ENCODE measurements at regions not wholly inside any gene's neighbourhood (a gene's known extent, or its start where the extent isn't known, plus 50 kb on each side); places are given as distances from the start of the nearest gene placed in this dataset.

DNA sequence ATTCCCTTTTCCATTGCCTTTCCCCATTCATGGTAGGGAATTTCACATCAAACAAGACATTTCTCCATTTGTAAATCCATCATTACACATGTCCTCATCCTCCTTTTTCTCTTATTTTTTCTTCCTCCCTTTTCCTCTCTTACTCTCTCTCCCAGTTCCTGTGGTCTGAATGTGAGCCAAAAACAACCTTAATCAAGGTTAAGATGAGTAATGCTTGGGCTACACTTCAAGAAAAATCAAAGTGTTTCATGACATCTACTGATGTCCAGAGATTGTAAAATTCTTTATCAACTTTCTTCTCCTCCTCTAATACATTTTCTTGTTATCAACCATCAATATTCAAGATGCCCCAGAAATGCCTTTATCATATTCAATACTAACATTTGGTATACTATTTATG, 172.5 kb upstream of the PRNP start:
- no peak for DNase-seq (ENCODE audit: low read depth)

DNA sequence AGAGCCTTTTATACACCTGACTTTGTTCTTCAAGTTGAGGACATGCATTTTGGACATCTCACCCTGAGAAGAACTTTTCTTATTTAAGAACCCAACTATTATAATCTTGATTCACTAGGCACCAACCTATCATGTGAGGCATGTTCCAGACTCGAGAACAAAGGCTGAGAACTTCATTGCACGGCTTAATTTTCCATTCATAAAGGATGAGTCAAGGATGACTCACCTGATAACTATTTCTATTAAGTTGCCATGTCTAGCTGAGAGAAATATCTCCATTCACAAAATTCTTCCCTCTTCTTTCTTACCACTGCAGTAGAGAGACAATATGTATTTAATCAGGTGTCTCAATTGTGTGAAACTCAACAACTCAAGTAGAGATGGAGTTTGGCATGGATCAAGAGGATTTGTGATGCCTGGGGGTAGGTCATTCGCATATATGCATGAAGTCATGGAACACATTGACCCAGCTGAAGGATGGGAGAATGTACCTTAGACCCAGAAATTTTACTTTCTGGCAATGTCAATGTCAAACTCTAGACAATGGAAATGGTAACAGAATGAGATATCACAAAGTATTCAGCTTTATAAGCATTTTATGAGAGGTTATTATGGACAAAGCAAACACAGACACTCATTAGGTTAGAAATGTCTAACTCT, 173.2 kb upstream of the PRNP start:
- no peak for DNase-seq (ENCODE audit: low read depth)

DNA sequence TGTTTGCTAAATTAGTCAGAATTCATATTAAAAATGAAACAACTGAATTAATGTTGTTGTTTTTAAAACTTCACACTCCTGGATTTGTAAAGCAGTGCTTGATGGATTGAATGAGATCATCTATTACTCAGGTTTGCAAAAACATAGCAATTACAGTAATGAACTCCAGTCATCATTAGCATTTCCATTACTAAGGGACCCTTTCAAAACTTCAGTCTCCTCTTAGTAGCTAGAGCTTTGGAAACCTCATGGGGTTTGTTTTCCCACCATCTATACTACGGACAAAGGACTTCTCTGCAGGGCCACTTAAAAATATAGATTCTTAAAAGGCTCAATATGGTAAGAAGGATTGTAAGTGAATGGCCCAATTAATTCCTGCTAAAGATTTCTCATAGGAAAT, 174.5 kb upstream of the PRNP start:
- DNase-seq (ENCODE audit: low read depth) = no peak

DNA sequence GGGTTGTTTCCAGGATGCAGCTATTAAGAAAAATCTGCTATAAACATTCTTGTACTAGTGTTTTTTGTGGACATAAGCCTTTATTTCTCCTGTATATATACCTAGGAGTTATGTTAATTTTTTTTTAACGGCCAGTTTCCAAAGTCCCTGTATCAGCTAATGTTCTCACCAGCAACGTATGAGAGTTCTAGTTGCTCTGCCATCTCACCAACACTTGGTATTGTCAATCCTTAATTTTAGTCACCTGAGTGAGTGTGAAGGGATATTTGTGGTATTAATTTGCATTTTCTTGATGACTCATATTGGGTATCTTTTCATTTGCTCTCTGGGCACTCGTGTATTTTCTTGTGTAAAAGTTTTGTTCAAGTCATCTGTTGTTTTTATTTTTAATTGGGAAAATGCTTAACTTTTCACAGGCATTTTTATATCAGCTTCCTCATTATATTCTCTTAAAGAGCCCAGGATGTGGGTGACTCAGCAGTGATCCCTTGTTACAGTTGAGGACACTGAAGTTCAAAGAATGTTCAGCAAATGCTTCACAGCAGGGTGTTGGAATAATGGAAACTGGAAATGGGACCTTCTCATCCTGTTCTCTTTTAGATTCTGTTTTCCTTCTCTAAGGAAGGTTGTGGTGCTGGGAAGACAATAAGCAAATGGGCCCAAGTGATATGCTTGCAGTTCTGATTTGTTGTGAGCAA, 176.3 kb upstream of the PRNP start:
- DNase-seq (ENCODE audit: low read depth) = no peak

DNA sequence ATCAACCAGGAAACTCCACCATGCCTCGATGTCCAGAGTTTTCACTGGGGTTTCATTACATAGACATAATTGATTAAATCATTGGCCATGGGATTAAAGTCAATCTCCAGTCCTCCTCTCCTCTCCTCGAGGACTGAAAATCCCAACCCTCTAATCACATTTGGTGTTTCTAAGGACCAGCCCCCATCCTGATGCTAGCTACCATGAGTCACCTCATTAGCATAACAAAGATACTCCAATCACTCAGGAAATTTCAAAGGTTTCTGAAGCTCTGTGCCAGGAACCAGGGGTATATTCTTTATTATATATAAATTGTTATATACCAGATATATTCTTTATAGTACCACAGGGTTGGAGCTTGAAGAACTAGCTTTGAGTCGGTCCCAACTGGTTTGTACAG, 177.5 kb upstream of the PRNP start:
- no peak for DNase-seq (ENCODE audit: low read depth)

GRCh38 chr20:4507288-4507719, 179.0 kb upstream of the PRNP start:
- DNase-seq (ENCODE audit: low read depth) = no peak

- no peak for DNase-seq (ENCODE audit: low read depth)
Observed at GRCh38 chr20:4504814-4505213, 181.4 kb upstream of the PRNP start.

DNA sequence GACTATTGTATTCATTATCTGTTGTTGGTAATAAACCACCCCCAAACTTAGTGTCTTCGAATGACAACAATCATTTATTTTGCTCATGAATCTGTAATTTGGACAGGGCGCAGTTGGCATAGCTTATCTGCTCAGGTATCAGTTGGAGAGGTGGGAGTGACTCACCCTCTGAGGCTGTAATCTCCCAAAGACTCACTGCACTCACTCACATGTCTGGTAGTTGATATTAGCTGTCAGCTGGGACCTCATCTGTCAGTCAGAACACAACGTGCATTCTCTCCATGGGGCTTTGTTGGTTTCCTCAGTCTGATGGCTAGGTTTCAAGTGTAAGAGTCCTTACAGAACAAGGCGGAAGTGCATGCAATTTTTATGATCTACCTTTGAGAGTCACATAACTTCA, 183.5 kb upstream of the PRNP start:
- no peak for DNase-seq (ENCODE audit: low read depth)

- DNase-seq (ENCODE audit: low read depth) = no peak
Observed at GRCh38 chr20:4493386-4493785, 192.9 kb upstream of the PRNP start.

DNA sequence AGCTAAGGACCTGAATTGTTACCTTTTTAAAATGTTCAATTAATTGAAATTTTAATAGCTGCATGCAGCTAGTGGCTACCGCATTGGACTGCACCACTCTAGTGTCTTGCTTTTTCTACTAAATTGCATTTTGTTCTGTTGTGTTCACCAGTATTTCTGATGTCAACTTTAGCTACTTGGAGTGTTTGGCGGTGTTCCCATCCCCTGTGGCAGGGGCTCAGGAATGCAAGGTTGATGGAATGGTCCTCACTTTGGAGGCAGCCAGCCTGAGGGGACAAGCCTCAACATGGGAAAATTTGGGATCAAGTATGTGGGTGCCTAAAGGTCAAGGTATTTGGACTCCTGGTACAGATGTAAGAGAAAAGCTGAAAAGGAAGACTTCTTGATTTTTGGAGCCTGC, 194.6 kb upstream of the PRNP start:
- DNase-seq (ENCODE audit: low read depth) = no peak

- DNase-seq (ENCODE audit: low read depth) = no peak
Observed at GRCh38 chr20:4490606-4491280, 195.5 kb upstream of the PRNP start.

DNA sequence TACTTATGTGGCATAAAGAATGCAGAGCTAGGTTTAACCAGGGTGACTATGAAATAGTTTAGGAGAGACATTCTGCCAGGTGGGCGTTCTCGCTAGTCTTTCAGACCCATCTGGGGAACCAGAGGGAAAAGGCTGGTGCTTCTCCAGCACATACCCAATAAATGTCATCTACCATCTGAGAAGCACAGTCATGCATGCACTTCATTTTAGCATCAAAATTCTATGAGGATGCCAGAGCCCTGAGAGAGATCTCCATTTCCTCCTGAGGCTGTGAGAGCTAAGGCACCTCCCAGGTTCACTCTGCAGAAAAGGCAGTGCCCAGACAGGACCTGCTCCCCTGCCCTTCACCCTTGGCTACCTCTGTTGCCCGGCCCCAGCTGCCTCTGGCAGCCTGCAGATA, 196.2 kb upstream of the PRNP start:
- no peak for DNase-seq (ENCODE audit: low read depth)

DNA sequence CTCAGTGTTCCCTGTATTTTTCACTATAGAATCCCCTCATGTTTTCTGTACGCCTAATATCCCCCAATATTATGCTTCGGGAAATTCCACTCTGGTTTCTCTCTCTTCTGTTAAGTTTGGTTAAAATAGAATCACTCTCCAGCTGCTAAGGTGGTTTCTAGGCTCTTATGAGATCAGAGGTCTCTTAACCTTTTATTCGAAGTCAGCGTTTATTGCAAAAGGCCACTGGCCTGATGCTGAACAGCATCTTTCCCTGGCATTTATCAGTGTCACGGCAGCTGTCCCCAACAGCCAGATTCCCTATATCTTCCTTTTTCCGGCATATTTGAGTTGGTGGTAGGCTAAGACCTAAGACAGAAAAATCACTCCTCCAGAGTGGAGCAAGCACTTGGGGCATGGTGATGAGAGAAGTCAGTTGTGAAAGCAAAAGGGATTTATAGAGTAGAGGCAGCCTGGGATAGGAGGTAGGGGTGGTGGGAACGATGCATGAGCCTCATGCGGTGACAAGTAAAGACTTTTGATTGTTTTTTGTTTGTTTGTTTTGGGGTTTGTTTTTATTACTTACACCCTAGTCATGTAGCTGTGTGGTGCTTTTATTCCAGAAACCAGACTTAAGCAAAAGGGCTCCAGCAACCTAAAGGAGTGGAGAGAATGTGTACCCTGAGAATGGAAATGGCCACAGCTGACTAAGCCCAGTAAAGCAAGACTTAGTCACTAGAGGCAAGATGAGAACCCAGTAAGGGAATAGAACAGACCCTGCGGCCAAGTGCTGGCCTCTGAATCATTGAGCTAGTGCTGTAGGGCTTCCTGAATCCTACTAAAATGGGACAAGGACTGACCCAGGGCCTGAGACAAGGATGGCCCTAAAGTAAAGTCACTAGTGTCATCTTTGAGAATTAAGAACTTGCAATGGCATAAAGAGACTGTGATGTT, 197.6 kb upstream of the PRNP start:
- DNase-seq (ENCODE audit: low read depth) = no peak

GRCh38 chr20:4484379-4484997, 201.8 kb upstream of the PRNP start:
- no peak for DNase-seq (ENCODE audit: low read depth)

DNA sequence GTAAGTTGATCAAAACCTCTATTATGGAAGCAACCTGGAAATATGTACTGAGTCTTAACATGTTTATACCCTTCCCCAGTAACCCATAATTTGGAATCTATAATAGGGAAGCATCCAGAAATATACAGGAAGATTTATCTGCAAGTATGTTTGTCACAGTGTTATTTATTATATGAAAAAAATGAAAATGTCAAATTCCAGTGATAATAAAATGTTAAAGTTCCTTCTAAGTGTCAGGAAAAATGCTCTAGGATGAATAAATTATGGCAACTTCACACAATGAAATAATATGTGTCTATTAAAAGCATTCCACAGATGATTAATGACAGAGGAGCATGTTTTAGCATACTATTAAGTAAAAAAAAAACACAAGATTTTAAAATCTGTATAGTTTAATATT, 202.3 kb upstream of the PRNP start:
- no peak for DNase-seq (ENCODE audit: low read depth)

DNA sequence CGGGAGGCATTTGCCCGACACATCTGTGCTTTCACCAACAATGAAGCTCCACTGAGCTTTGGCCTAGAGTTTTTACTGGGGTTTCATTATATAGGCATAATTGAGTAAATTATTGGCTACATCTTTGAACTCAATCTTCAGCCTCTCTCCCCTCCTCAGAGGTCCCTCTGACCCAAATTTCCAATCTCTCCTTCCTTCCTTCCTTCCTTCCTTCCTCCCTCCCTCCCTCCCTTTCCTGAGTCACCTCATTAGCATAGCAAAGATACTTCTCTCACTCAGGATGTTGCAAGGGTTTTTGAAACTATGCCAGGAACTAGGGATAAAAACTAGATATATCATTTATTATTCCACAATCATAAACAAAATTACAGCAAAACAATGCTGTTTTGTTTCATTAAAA, 202.8 kb upstream of the PRNP start:
- no peak for DNase-seq (ENCODE audit: low read depth)

DNA sequence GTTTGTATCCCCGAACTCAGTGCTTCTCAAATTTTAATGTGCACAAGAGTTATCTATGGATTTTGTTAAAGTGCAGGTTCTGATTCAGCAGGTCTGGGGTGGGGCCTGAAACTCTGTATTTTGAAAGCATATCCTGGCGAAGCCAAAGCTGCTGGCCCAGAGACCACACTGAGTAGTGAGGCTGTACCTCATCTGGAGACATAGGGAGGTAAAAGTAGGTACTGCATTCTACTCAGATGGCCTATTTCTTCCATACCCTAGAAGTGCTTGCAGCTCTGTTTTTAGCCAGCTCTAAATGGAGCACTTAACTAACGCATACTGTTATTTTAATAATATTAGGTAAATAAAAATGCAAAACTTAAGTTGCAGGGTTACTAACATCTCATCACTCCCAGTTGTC, 206.2 kb upstream of the PRNP start:
- no peak for DNase-seq (ENCODE audit: low read depth)

- DNase-seq (ENCODE audit: low read depth) = no peak
Observed at GRCh38 chr20:4476903-4477500, 209.3 kb upstream of the PRNP start.

DNA sequence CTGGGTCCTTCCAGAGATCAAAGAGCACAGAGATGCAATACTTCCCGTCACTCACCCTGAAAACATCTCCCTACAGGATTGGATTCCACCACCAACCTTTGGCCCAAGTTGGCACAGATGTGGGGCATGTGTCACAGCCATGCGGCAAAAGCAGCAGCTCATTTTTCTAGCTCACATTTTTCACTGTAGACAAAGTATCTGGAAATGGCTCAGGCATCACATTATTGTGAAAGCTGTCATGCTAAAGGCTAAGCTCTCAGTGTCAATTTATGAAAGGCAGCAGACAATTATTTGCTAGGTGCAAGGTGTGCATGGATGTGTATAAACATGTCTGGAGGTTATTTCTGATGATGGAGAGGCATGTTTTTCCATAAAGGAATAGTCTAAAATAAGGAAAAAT, 213.3 kb upstream of the PRNP start:
- DNase-seq (ENCODE audit: low read depth) = no peak

DNA sequence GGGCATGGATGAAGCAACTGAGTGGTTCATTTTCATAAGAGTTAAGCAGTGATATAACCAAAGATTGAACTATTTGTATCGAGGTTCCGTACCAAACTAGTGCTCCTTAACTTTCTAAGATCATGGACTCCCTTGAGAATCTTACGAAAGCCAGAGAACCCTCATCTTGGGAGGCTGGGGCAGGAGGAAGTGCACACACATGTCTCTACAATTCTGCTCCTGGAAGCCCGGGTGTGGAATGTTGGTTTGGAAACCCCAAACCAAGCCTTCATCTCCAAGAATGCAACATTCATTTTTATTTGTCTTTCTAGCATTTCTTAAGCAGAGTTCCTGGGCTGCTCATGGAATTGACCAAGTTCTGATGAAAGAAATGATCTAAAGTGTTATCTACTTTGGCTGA, 215.0 kb upstream of the PRNP start:
- no peak for DNase-seq (ENCODE audit: low read depth)

DNA sequence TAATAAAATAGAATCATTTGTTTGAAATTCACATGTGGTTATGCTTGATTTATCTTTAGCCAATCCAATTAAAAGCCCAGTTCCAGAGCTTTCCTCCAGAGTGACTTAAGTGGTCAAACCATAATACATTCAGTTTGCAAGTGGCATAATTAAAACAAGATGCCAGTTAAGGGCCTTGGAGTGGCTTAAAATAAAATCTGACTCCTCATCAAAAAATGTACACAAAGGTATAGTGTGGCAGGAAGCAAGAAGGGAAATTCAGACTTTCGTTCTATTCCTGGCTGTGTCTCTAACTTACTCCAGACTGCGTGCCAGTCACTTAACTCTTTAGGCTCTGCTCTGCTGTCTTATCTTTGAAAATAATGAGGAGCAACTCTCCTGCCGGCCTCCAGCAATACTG, 215.9 kb upstream of the PRNP start:
- no peak for DNase-seq (ENCODE audit: low read depth)
